HFFc6 (cell line): ENCODE measurements at regions not wholly inside any gene's neighbourhood (a gene's known extent, or its start where the extent isn't known, plus 50 kb on each side); places are given as distances from the start of the nearest gene placed in this dataset.
"Not testable (repeated sequence)": the region's sequence is repeated elsewhere in the genome, so short reads cannot be mapped to it uniquely, and the experiment has no call there.

ENCODE experiments used
- DNase-seq: peaks from one replicate; pipeline ENCODE4 v3.0.0-alpha.2; 2018
- H3K27ac Mint-ChIP-seq: 2 replicates; pipeline ENCODE4 v1.8.0; 2020; ENCODE audit warnings: mild to moderate bottlenecking, mixed read lengths
- H3K27me3 Mint-ChIP-seq: 2 replicates; pipeline ENCODE4 v1.8.0; 2021; ENCODE audit warnings: mild to moderate bottlenecking, moderate library complexity, mixed read lengths; ENCODE audit not compliant: insufficient read depth
- H3K36me3 Mint-ChIP-seq: 2 replicates; pipeline ENCODE4 v1.8.0; 2021; ENCODE audit warnings: low read depth, mixed read lengths
- H3K4me1 Mint-ChIP-seq: 2 replicates; pipeline ENCODE4 v1.8.0; 2020; ENCODE audit warnings: low read depth, mixed read lengths
- H3K4me3 Mint-ChIP-seq: 2 replicates; pipeline ENCODE4 v1.8.0; 2020; ENCODE audit warnings: mild to moderate bottlenecking, moderate library complexity, mixed read lengths
- H3K9me3 Mint-ChIP-seq: 2 replicates; pipeline ENCODE4 v1.8.0; 2020; ENCODE audit warnings: mild to moderate bottlenecking, mixed read lengths
- TF ChIP-seq, protein P1 (sequence below): fragments of 200-600 bp; sonication (generic); IDR thresholded peaks from 2 replicates; pipeline ENCODE4 v1.5.0; 2021; ENCODE audit warnings: antibody characterized with exemption, mild to moderate bottlenecking

GRCh38 chr3:20250314-20250713 is 64.3 kb upstream of the SGO1 start:
- Mint-ChIP-seq H3K4me1 (no peaks in the 10 kb centered on the region), H3K27me3 (no peaks in the 10 kb centered on the region; the same call in 1 of the 2 replicates), H3K27ac (no peak overlapping the region), H3K36me3 (no peaks in the 10 kb centered on the region; the same call in 1 of the 2 replicates), H3K9me3 (peaks cover 21% of the 10 kb centered on the region; the same call in 1 of the 2 replicates), H3K4me3 (no peak overlapping the region)
- TF ChIP-seq, protein P1, sequence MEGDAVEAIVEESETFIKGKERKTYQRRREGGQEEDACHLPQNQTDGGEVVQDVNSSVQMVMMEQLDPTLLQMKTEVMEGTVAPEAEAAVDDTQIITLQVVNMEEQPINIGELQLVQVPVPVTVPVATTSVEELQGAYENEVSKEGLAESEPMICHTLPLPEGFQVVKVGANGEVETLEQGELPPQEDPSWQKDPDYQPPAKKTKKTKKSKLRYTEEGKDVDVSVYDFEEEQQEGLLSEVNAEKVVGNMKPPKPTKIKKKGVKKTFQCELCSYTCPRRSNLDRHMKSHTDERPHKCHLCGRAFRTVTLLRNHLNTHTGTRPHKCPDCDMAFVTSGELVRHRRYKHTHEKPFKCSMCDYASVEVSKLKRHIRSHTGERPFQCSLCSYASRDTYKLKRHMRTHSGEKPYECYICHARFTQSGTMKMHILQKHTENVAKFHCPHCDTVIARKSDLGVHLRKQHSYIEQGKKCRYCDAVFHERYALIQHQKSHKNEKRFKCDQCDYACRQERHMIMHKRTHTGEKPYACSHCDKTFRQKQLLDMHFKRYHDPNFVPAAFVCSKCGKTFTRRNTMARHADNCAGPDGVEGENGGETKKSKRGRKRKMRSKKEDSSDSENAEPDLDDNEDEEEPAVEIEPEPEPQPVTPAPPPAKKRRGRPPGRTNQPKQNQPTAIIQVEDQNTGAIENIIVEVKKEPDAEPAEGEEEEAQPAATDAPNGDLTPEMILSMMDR, result no peak
- no peak for DNase-seq

GRCh38 chr3:20246662-20247061 is 60.7 kb upstream of the SGO1 start:
- Mint-ChIP-seq H3K27me3 (no peaks in the 10 kb centered on the region; the same call in none of the 2 replicates), H3K27ac (no peak overlapping the region), H3K9me3 (peaks cover 21% of the 10 kb centered on the region; the same call in 1 of the 2 replicates), H3K4me3 (no peak overlapping the region), H3K36me3 (no peaks in the 10 kb centered on the region), H3K4me1 (no peaks in the 10 kb centered on the region)
- no peak for DNase-seq
- TF ChIP-seq, protein P1, result no peak

- H3K36me3 Mint-ChIP-seq, result no peaks in the 10 kb centered on the region
- peaks cover 16% of the 10 kb centered on the region; the same call in 1 of the 2 replicates for H3K9me3 Mint-ChIP-seq
- H3K27me3 Mint-ChIP-seq, result no peaks in the 10 kb centered on the region; the same call in none of the 2 replicates
- TF ChIP-seq, protein P1, result no peak
- H3K4me1 Mint-ChIP-seq, result no peaks in the 10 kb centered on the region
- H3K27ac Mint-ChIP-seq, result no peak overlapping the region
- DNase-seq, result no peak
- H3K4me3 Mint-ChIP-seq, result no peak overlapping the region
Measured at GRCh38 chr3:20245781-20246180, 59.8 kb upstream of the SGO1 start.

DNA sequence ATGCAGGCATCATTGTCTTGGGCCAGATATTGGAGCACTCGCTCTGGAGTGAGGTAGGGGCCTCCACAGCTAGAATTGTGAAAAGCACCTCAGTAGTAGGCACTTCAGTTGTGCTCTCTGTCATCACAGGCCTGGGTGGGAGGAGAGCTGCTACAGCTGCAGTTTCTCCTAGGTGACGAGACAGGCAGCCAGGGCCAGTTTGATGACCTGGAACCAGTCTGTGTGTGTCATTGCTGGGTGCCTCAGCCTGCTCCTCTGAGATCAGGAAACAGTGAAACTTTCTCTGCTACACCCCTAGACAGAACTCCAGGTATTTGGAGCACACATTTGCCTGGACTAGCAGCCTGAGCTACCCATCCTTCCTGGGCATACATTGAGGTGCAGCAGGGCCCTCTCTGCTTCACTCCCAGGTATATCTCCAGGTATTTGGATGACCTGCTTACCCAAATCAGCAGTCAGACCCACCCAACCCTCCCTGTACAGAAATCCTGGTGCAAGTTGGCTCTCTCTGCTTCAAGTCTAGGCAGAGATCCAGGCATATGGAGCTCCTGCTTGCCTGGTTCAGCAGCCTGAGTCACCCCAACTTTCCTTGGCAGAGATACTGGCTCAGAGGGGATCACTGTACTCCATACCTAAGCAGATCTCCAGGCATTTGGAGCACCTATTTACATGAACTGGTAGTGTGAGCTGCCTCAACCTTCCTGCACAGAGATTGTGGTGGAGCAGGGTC is 54.3 kb upstream of the SGO1 start:
- Mint-ChIP-seq H3K4me1 (no peaks in the 10 kb centered on the region), H3K9me3 (peaks cover 4% of the 10 kb centered on the region; the same call in 1 of the 2 replicates), H3K27ac (no peak overlapping the region), H3K4me3 (no peak overlapping the region), H3K36me3 (no peaks in the 10 kb centered on the region), H3K27me3 (no peaks in the 10 kb centered on the region; the same call in 1 of the 2 replicates)
- TF ChIP-seq, protein P1, result no peak
- no peak for DNase-seq

- not testable (repeated sequence) for H3K27ac Mint-ChIP-seq, DNase-seq, H3K4me3 Mint-ChIP-seq, H3K36me3 Mint-ChIP-seq, H3K4me1 Mint-ChIP-seq, H3K9me3 Mint-ChIP-seq, H3K27me3 Mint-ChIP-seq
Measured at GRCh38 chr3:20238199-20238598, 52.2 kb upstream of the SGO1 start.

GRCh38 chr3:20236603-20237002 is 50.6 kb upstream of the SGO1 start:
- no peak overlapping the region for H3K27ac Mint-ChIP-seq
- TF ChIP-seq, protein P1, result no peak
- no peaks in the 10 kb centered on the region for H3K36me3 Mint-ChIP-seq
- no peak overlapping the region; the same call in 1 of the 2 replicates for H3K4me3 Mint-ChIP-seq
- H3K4me1 Mint-ChIP-seq, result no peaks in the 10 kb centered on the region
- DNase-seq, result no peak
- no peaks in the 10 kb centered on the region for H3K9me3 Mint-ChIP-seq
- no peaks in the 10 kb centered on the region for H3K27me3 Mint-ChIP-seq
